ENCODE measurements at regions not wholly inside any gene's neighbourhood (a gene's known extent, or its start where the extent isn't known, plus 50 kb on each side); places are given as distances from the start of the nearest gene placed in this dataset.

GRCh38 chr2:21759819-21760218 lies 636.1 kb downstream of the TDRD15 start:
- TF ChIP-seq SMAD4 (CRISPR knock-in tag; IDR thresholded peaks at IDR 0.05) (no peak), ARID4B (CRISPR knock-in tag; IDR thresholded peaks at IDR 0.05; ENCODE audit: borderline replicate concordance) (no peak), CTCF (IDR thresholded peaks at IDR 0.05) (no peak), MAX (CRISPR knock-in tag; IDR thresholded peaks at IDR 0.05) (no peak), CBFB (CRISPR knock-in tag; IDR thresholded peaks at IDR 0.05; ENCODE audit: low read depth) (no peak), ZNF512 (CRISPR knock-in tag; IDR thresholded peaks at IDR 0.05; ENCODE audit: borderline replicate concordance) (no peak), SP1 (CRISPR knock-in tag; conservative IDR thresholded peaks at IDR 0.05) (no peak), USF2 (CRISPR knock-in tag; IDR thresholded peaks at IDR 0.05) (no peak)

Data from WTC11 (cell line).